HS-27A (cell line): ENCODE measurements at regions not wholly inside any gene's neighbourhood (a gene's known extent, or its start where the extent isn't known, plus 50 kb on each side); places are given as distances from the start of the nearest gene placed in this dataset.

Experiments used
- DNase-seq: peaks from one replicate; pipeline ENCODE4 v3.0.0-alpha.2; 2012; ENCODE audit warnings: low read depth, missing footprints

DNA sequence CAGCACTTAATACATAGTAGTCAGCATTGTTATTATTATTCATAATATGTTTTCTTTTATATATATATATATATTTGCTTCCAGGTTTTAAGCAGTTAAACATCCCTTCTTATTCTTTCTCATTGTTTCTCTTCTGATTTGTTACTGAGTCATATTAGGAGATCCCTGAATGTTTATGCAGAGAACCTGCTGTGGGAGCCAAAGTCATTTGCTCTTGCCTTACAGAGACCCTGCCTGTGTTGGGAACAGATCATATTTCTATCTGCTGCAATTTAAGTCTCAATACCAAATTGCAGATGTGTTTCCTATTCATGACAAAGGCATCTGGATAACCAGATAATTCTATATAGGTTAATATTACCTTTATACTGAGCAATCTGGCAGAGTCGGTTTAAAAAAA lies 323.0 kb upstream of the UMPS start:
- DNase-seq: no peak

- DNase-seq: peak; percentile 71
Measured at GRCh38 chr3:124409650-124410275, 320.5 kb upstream of the UMPS start.

GRCh38 chr3:124410471-124410870 lies 319.8 kb upstream of the UMPS start:
- DNase-seq: no peak

DNA sequence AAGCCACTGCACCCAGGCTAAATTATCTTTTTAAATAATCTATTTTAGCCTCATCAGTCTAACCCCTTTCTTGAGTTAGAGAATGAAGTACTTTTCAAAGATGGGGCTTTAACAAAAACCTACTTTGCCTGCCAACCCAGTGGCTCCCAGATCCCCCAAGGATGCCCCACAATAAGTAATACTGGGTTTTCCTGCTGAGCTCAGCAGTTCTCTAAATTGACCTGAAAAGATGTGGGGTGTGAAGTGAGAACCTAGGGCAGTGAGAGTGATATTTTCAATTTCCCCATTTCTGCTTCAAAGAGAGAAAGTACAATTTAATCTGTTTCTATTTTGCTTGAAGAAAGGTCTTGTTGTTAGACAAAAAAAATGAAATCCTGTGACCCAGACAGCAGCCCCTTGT lies 318.5 kb upstream of the UMPS start:
- DNase-seq: no peak

GRCh38 chr3:124412644-124413043 lies 317.6 kb upstream of the UMPS start:
- DNase-seq: no peak

DNA sequence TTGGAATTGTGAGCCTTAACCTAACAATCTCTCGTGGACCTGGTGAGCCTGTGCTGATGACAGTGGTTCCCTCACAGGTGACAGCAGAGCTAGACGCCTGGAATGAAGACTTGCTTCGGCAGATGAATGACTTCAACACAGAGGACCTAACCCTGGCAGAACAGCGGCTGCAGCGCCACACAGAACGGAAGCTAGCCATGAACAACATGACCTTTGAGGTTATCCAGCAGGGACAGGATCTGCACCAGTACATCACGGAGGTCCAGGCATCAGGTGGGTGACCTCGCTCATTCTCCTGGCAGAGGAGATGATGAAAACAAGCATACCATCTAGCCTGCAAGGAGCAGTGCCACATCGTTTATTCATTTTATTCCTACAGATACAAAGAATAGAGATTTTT lies 316.9 kb upstream of the UMPS start:
- no peak for DNase-seq

- no peak for DNase-seq
Measured at GRCh38 chr3:124413989-124414598, 316.2 kb upstream of the UMPS start.

DNA sequence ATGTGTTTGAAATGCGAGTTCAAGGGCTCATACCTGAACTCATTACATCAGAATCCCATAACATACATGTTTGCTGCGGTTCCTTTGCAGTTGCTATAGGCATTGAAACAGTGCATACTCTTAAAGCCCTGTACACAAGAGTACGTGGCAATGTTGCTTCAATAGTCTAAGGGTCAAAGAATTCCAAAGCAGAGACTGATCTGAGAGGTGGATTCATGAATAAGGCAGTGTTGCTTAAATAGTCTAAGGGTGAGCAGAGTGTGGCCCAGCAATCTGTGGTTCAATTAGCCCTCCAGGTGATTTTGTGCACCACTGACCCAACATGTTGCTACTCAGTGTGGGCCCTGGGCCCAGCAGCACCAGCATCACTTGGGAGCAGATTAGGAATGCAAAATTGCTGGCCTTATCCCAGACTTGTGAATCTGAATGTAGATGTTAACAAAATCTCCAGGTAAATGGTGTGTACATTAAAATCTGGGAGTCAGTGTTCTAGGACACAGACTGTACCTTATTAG lies 314.7 kb upstream of the UMPS start:
- no peak for DNase-seq

DNA sequence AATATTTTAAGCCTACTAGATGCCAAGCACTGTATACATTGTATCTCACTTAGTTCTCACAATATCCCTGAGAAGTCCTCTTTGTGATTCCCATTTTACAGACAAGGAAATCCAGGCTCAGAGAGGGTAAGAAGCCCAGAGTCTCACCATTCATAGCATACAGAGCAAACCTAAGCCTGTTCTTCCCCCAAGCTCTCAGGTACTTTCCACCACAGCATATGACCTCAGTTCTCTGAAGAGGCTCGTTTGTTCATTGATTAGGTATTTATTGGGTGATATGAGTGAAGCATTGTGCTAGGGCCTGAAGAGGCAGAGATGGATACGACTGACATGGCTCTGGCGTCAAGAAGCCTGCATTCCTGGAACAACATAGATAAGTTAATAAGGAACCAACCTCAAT lies 310.9 kb upstream of the UMPS start:
- DNase-seq: no peak

GRCh38 chr3:124420392-124420791 lies 309.9 kb upstream of the UMPS start:
- no peak for DNase-seq

DNA sequence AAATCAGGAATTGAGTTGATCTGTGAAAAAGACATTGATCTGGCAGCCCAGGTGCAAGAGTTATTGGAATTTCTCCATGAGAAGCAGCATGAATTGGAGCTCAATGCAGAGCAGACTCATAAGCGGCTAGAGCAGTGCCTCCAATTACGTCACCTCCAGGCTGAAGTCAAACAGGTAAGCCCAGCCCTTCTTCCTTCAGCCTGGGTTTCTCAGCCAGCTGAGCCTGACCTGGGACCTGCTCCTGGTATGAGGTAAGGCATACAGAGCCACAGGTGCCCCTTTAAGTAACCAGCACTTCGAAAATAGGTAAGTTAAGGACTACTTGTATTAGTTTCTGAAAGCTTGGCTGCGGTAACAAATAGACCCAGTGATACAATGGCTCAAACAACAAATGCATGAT lies 307.4 kb upstream of the UMPS start:
- DNase-seq: no peak

GRCh38 chr3:124424396-124424795 lies 305.9 kb upstream of the UMPS start:
- no peak for DNase-seq

GRCh38 chr3:124425972-124426371 lies 304.3 kb upstream of the UMPS start:
- no peak for DNase-seq

- DNase-seq: no peak
Measured at GRCh38 chr3:124428372-124429128, 301.7 kb upstream of the UMPS start.

DNA sequence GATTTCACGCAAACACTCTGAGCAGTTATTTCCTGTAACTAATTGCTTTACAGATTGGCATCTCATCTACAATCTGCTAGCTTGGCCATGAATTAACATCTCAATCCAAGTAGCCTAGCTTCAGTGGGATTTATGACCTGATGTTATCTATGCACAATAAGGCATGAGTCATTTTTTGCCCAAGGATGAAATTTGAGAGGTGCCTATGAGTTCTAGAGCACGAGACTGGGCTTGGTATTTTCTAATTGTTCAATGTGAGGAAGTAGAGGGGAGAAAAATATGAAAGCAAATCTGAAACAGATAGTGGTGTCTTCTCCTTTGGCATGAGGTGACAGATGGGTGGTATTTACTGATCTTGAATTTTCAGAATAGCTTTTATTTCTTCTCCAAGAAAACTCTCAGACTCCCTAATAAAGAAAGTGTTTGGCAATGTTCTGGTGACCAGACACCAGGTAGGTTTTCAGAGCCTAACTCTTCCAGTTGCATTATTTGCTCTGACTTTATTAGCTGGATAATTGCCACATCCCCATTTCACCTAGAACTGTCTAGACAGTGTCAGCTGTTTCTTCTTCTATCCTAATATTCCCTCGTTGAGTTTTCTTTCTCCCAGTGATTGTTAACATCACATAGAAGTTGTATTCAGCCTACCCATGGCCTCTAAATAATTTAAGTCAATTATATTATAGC lies 301.0 kb upstream of the UMPS start:
- DNase-seq: peak; percentile 69

DNA sequence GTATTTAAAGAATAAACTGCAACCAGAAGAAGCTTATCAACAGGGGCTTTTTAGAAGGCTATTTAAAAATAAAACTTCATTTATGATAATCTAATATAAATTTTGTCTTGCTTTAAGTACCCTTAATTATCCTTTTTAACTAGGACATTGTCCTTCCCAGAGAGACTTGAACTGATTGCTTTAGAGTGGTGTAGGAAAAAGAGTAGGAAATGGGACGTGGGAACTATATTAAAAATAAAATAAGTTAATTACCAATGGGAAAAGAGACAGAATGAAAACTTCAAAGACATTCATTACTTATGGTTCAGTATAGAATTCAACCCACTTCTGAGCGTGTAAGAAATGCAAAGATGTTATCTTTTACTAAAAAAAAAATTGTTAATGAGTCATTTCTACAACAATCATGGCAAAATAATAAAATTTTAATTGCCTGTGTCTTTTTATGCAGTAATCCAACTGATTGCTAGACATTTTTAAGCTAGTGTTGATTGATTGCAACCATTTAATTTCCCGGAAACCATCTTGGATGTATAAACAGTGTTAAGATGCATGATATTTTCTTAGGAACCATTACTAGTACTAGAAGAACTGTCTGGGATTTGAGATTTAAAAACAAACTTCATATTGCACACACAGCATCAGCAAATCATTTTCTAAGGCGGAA lies 298.8 kb upstream of the UMPS start:
- DNase-seq: no peak

DNA sequence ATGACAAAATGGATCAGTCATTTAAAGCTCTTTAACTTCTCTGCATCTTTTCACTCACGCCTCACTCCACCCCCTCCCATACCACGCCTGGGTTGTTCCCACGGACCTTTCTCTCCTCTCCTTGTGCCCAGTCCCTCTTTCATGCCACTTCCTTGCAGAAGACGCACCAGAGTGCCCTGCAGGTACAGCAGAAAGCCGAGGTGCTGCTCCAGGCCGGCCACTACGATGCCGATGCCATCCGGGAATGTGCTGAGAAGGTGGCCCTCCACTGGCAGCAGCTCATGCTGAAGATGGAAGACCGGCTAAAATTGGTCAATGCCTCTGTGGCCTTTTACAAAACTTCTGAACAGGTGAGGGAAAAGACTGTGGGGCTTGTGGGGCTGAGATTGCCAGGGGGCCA lies 296.1 kb upstream of the UMPS start:
- no peak for DNase-seq

DNA sequence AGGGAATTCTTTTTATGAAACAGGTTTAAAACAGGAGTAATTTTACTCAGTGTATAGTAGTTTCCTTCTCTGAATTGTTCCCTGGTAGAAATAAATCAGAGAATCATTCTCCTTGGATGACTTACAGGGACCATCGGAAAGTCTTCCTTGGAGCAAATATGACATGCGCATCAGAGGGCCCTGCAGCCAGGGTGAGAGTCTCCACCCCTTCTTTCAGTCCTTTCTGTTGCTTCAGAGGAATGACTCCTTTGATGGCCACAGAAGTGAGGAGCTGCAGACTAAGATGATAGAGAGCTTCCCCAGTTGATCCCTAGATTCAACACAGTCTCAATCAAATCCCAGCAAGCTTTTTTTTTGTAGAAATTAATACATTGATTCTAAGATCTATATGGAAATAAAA lies 294.8 kb upstream of the UMPS start:
- no peak for DNase-seq

DNA sequence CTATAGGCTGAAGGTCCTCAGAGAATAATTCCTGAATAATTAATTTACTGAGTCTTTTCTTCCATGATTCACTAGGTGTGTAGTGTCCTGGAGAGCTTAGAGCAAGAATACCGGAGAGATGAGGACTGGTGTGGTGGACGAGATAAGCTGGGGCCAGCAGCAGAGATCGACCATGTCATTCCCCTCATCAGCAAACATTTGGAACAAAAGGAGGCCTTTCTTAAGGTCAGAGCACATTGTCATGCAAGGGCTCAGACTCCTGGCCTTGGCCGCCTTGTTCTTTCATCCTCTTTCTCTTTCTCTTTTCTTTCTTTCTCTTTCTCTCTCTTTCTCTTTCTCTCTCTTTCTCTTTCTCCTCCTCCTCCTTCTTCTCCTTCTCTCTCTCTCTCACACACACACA lies 291.4 kb upstream of the UMPS start:
- DNase-seq: no peak

DNA sequence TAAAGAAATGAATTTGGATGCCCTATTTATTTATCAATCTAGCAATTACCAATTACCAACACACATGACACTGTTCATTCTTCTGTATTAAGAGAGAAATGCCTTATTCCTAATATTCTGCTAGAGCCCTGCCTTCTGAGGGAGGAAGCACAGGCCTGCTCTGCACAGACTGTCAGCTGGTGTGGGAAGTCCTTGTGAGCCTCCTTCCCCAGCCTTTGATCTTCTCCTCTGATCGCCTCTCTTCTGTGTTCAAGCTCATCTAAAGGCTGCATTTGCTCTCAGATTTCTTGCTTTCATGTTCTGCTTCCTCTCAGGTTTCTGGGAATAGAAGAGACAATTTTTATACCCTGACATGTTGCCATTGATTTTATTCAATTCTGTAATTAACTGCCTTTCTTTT lies 290.6 kb upstream of the UMPS start:
- no peak for DNase-seq

DNA sequence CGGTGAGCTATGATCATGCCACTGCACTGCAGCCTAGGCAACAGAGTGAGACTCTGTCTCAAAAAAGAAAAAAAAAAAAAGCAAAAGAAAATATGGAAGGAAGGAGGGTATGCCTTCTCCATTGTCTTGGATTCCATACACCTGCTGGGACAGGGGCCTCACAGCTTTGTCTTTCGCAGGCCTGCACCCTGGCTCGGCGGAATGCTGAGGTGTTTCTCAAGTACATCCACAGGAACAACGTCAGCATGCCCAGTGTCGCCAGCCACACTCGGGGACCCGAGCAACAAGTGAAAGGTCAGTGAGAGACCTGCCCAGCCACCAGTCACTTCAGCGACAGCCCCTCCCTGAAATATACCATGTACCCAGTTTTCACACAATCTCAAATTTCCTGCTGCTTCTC lies 288.5 kb upstream of the UMPS start:
- no peak for DNase-seq

GRCh38 chr3:124442463-124442862 lies 287.8 kb upstream of the UMPS start:
- DNase-seq: no peak
